ENCODE measurements at regions not wholly inside any gene's neighbourhood (a gene's known extent, or its start where the extent isn't known, plus 50 kb on each side); places are given as distances from the start of the nearest gene placed in this dataset.

DNA sequence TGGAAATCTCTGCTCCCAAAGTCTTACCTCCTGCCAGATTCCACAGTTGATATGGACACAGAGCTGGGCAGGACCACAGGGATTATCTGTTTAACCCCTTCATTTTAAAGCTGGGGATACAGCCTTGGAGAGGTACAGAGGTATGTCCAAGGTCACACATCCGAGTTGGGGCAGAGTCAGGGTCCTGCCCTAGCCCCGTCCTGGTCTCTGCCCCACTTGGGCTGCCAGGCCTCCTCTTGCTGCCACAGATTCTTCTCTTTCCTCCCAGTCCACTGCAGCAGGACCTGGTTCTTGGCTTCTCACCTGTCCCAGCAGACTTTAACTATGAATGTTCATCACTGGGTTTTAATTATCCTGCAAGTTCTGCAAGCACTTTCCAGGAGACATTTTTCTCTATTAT lies 258.3 kb downstream of the MATN1 start:
- H3K4me1 ChIP-seq (ENCODE audit: control insufficient read depth, insufficient read depth, low read length) = no peaks in the 10 kb centered on the region
- ATAC-seq (no peak), FAIRE-seq (no peak), DNase-seq (ENCODE audit: low read depth, low spot score) (no peak)
- H4K20me1 ChIP-seq (ENCODE audit: control insufficient read depth, insufficient read depth) = no peaks in the 10 kb centered on the region; the same call in 1 of the 2 replicates
- 0% methylated on average over 2 of the region's 2 CpGs for WGBS (ENCODE audit: insufficient coverage, insufficient replicate concordance, low lambda C conversion rate, missing lambda C conversion rate)
- no peak overlapping the region for H3K27ac ChIP-seq (ENCODE audit: control insufficient read depth, insufficient read depth)
- H3K79me2 ChIP-seq (ENCODE audit: control insufficient read depth, insufficient read depth, low read length) = no peaks in the 10 kb centered on the region
- ChIA-PET CTCF (interaction anchor here (0.7 kb wide), 1 partner anchor 474 kb away, joined by 3 read pairs; no protein-coding TSS in a partner anchor), SMC1A (ENCODE audit: uncharacterized antibody, unreplicated experiment) (no interaction called here), POLR2A (no interaction called here), RAD21 (ENCODE audit: unreplicated experiment) (no interaction called here)
- no TSS peak for BruUV-seq (replicated peaks)
- H3K4me2 ChIP-seq (ENCODE audit: control insufficient read depth, insufficient read depth) = no peak overlapping the region
- TF ChIP-seq MYB (IDR thresholded peaks at IDR 0.05; ENCODE audit: borderline replicate concordance, low read depth, low read length) = no peak
- no peak for TF ChIP-seq MEF2B (IDR thresholded peaks at IDR 0.05; ENCODE audit: partially characterized antibody, poor library complexity, severe bottlenecking)
- no peak for TF ChIP-seq FOS (IDR thresholded peaks at IDR 0.05; ENCODE audit: borderline replicate concordance, extremely low read depth, insufficient read length)
- TF ChIP-seq LARP7 (IDR thresholded peaks at IDR 0.05) = no peak
- no peak for TF ChIP-seq NR2F1 (conservative IDR thresholded peaks at IDR 0.05)
- no peak for TF ChIP-seq NR2C2 (IDR thresholded peaks at IDR 0.05; ENCODE audit: borderline replicate concordance, control insufficient read depth, insufficient read length, low read depth)
- TF ChIP-seq, protein P1, sequence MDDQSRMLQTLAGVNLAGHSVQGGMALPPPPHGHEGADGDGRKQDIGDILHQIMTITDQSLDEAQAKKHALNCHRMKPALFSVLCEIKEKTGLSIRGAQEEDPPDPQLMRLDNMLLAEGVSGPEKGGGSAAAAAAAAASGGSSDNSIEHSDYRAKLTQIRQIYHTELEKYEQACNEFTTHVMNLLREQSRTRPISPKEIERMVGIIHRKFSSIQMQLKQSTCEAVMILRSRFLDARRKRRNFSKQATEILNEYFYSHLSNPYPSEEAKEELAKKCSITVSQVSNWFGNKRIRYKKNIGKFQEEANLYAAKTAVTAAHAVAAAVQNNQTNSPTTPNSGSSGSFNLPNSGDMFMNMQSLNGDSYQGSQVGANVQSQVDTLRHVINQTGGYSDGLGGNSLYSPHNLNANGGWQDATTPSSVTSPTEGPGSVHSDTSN (IDR thresholded peaks at IDR 0.05; ENCODE audit: insufficient replicate concordance, low read depth, low read length) = no peak
- no peak for TF ChIP-seq NBN (IDR thresholded peaks at IDR 0.05)
- TF ChIP-seq, protein P2, sequence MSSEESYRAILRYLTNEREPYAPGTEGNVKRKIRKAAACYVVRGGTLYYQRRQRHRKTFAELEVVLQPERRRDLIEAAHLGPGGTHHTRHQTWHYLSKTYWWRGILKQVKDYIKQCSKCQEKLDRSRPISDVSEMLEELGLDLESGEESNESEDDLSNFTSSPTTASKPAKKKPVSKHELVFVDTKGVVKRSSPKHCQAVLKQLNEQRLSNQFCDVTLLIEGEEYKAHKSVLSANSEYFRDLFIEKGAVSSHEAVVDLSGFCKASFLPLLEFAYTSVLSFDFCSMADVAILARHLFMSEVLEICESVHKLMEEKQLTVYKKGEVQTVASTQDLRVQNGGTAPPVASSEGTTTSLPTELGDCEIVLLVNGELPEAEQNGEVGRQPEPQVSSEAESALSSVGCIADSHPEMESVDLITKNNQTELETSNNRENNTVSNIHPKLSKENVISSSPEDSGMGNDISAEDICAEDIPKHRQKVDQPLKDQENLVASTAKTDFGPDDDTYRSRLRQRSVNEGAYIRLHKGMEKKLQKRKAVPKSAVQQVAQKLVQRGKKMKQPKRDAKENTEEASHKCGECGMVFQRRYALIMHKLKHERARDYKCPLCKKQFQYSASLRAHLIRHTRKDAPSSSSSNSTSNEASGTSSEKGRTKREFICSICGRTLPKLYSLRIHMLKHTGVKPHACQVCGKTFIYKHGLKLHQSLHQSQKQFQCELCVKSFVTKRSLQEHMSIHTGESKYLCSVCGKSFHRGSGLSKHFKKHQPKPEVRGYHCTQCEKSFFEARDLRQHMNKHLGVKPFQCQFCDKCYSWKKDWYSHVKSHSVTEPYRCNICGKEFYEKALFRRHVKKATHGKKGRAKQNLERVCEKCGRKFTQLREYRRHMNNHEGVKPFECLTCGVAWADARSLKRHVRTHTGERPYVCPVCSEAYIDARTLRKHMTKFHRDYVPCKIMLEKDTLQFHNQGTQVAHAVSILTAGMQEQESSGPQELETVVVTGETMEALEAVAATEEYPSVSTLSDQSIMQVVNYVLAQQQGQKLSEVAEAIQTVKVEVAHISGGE (CRISPR knock-in tag; IDR thresholded peaks at IDR 0.05) = no peak
- no peak for TF ChIP-seq MTA2 (IDR thresholded peaks at IDR 0.05; ENCODE audit: low read depth)
- TF ChIP-seq ZBED1 (IDR thresholded peaks at IDR 0.05; ENCODE audit: borderline replicate concordance) = no peak
- TF ChIP-seq, protein P3, sequence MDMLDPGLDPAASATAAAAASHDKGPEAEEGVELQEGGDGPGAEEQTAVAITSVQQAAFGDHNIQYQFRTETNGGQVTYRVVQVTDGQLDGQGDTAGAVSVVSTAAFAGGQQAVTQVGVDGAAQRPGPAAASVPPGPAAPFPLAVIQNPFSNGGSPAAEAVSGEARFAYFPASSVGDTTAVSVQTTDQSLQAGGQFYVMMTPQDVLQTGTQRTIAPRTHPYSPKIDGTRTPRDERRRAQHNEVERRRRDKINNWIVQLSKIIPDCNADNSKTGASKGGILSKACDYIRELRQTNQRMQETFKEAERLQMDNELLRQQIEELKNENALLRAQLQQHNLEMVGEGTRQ (IDR thresholded peaks at IDR 0.05; ENCODE audit: borderline replicate concordance, low read depth, low read length) = no peak
- TF ChIP-seq RFX5 (IDR thresholded peaks at IDR 0.05; ENCODE audit: low read depth, low read length) = no peak
- no peak for TF ChIP-seq TCF7 (IDR thresholded peaks at IDR 0.05; ENCODE audit: borderline replicate concordance)
- TF ChIP-seq, protein P4, sequence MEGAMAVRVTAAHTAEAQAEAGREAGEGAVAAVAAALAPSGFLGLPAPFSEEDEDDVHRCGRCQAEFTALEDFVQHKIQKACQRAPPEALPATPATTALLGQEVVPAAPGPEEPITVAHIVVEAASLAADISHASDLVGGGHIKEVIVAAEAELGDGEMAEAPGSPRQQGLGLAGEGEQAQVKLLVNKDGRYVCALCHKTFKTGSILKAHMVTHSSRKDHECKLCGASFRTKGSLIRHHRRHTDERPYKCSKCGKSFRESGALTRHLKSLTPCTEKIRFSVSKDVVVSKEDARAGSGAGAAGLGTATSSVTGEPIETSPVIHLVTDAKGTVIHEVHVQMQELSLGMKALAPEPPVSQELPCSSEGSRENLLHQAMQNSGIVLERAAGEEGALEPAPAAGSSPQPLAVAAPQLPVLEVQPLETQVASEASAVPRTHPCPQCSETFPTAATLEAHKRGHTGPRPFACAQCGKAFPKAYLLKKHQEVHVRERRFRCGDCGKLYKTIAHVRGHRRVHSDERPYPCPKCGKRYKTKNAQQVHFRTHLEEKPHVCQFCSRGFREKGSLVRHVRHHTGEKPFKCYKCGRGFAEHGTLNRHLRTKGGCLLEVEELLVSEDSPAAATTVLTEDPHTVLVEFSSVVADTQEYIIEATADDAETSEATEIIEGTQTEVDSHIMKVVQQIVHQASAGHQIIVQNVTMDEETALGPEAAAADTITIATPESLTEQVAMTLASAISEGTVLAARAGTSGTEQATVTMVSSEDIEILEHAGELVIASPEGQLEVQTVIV (IDR thresholded peaks at IDR 0.05; ENCODE audit: borderline replicate concordance, partially characterized antibody) = no peak
- TF ChIP-seq CHD1 (IDR thresholded peaks at IDR 0.05; ENCODE audit: low read depth, low read length) = no peak
- H3K9me3 ChIP-seq (replicated peaks; ENCODE audit: control insufficient read depth, insufficient read depth, low read length) = no peaks in the 10 kb centered on the region
- no peak overlapping the region for H3K4me3 ChIP-seq
- intact Hi-C loops (cut with micrococcal nuclease; ENCODE audit: unreplicated experiment) = no loop called here
- H3K9ac ChIP-seq (ENCODE audit: control insufficient read depth, insufficient read depth, low read length) = no peak overlapping the region
- no peaks in the 10 kb centered on the region for H3K36me3 ChIP-seq (ENCODE audit: control insufficient read depth in 2 of 2, insufficient read depth in 2 of 2, low read length in 1 of 2)
- no peaks in the 10 kb centered on the region; a peak in 1 of 4 replicates for H3K27me3 ChIP-seq (replicated peaks in 1 of 2; ENCODE audit: control insufficient read depth in 2 of 2, insufficient read depth in 2 of 2, low read length in 1 of 2)
- in situ Hi-C loops (cut with MboI) = no loop called here
- H2AFZ ChIP-seq (ENCODE audit: control insufficient read depth, low read depth, low read length) = no peak overlapping the region
